H1 (cell line): ENCODE measurements at regions not wholly inside any gene's neighbourhood (a gene's known extent, or its start where the extent isn't known, plus 50 kb on each side); places are given as distances from the start of the nearest gene placed in this dataset.
A peak's percentile ranks its signal among the peaks of the same experiment; 100 is the strongest.

Experiments
- CTCF ChIA-PET: fragments of 300-600 bp; sonication (Branson Sonifier 250); formaldehyde crosslinking; loops from one replicate; lab custom pipeline; 2021; ENCODE audit not compliant: partially characterized antibody; lab: Charles Lee
- POLR2A ChIA-PET: fragments of 300-600 bp; sonication (Branson Sonifier 250); formaldehyde crosslinking; loops from one replicate; lab custom pipeline; 2021; ENCODE audit warnings: inconsistent platforms; ENCODE audit not compliant: partially characterized antibody; lab: Charles Lee
- DNase-seq, 2 experiments: peaks; one replicate each; pipeline versions ENCODE4 v3.0.0 to v3.0.0-alpha.2; 2010 to 2022; ENCODE audit warnings: low spot score in 2 of 2, low read depth in 1 of 2, mixed read lengths in 1 of 2
- FAIRE-seq: peaks from 2 replicates; lab custom pipeline; 2011; peaks lifted over from hg19 to GRCh38; lab: Jason Lieb, UNC
- H2AFZ ChIP-seq: 2 replicates; pipeline ENCODE4 v1.8.1; 2012; ENCODE audit warnings: low read length, inconsistent platforms
- H2AK5ac ChIP-seq: 2 replicates; pipeline ENCODE4 v1.6.1; 2013; ENCODE audit warnings: low read depth, low read length
- H2BK120ac ChIP-seq: replicated peaks from 2 replicates; pipeline ENCODE3; 2013; ENCODE audit warnings: low read depth, low read length, inconsistent platforms
- H2BK12ac ChIP-seq: 2 replicates; pipeline ENCODE4 v1.6.1; 2013; ENCODE audit warnings: low read depth, low read length
- H2BK15ac ChIP-seq: 2 replicates; pipeline ENCODE4 v1.6.1; 2013; ENCODE audit warnings: low read length
- H2BK20ac ChIP-seq: 2 replicates; pipeline ENCODE4 v1.6.1; 2013; ENCODE audit warnings: low read length
- H2BK5ac ChIP-seq: 2 replicates; pipeline ENCODE4 v1.6.1; 2013; ENCODE audit warnings: low read depth, low read length
- H3K14ac ChIP-seq: 2 replicates; pipeline ENCODE4 v1.6.1; 2013; ENCODE audit warnings: inconsistent platforms; ENCODE audit not compliant: insufficient read length
- H3K18ac ChIP-seq: 2 replicates; pipeline ENCODE4 v1.6.1; 2013; ENCODE audit warnings: low read length; ENCODE audit errors: extremely low read depth
- H3K23ac ChIP-seq: 2 replicates; pipeline ENCODE4 v1.6.1; 2013; ENCODE audit warnings: inconsistent platforms; ENCODE audit not compliant: insufficient read length
- H3K23me2 ChIP-seq: 2 replicates; pipeline ENCODE4 v1.6.1; 2013; ENCODE audit warnings: low read depth, low read length
- H3K27ac ChIP-seq: 2 replicates; pipeline ENCODE4 v1.6.1; 2011; ENCODE audit warnings: low read depth, low read length, inconsistent platforms
- H3K27me3 ChIP-seq, 4 experiments: replicated peaks in 1 of 4; 1 replicate in 1 of 4; 2 replicates in 3 of 4; pipeline versions ENCODE4 v1.6.1 to v1.8.1; 2011 to 2013; ENCODE audit warnings: low read length in 3 of 4, mild to moderate bottlenecking in 3 of 4, inconsistent platforms in 2 of 4, mixed read lengths in 2 of 4, moderate library complexity in 1 of 4; ENCODE audit not compliant: control insufficient read depth in 3 of 4, insufficient read depth in 3 of 4; ENCODE audit errors: extremely low read depth in 1 of 4
- H3K36me3 ChIP-seq, 4 experiments: 2 replicates each; pipeline versions ENCODE4 v1.6.1 to v1.8.1; 2011 to 2013; ENCODE audit warnings: mild to moderate bottlenecking in 4 of 4, low read length in 3 of 4, moderate library complexity in 2 of 4, control low read depth in 1 of 4, inconsistent platforms in 1 of 4; ENCODE audit not compliant: insufficient read depth in 4 of 4, control insufficient read depth in 2 of 4
- H3K4ac ChIP-seq: replicated peaks from 2 replicates; pipeline ENCODE3; 2013; ENCODE audit warnings: low read length, low read depth, mixed read lengths, inconsistent platforms; ENCODE audit not compliant: insufficient read length
- H3K4me1 ChIP-seq, 4 experiments: replicated peaks in 1 of 4; 1 replicate in 1 of 4; 2 replicates in 3 of 4; pipeline versions ENCODE4 v1.6.1 to v1.8.1; 2011 to 2013; ENCODE audit warnings: low read length in 3 of 4, inconsistent platforms in 2 of 4, mixed read lengths in 1 of 4; ENCODE audit not compliant: insufficient read depth in 4 of 4, control insufficient read depth in 3 of 4
- H3K4me2 ChIP-seq, 2 experiments: 2 replicates each; pipeline versions ENCODE4 v1.6.1 to v1.8.1; 2011 to 2013; ENCODE audit warnings: low read depth in 2 of 2, low read length in 2 of 2, control low read depth in 1 of 2, inconsistent platforms in 1 of 2, mild to moderate bottlenecking in 1 of 2; ENCODE audit not compliant: insufficient read depth in 1 of 2
- H3K4me3 ChIP-seq, 4 experiments: fragments of 200-600, 300-600 bp in 1 of 4; sonication (generic), shearing (Covaris generic), sonication (Bioruptor Twin) in 1 of 4; 2 replicates each; pipeline versions ENCODE4 v1.5.1 to v1.8.1; 2011 to 2016; ENCODE audit warnings: low read length in 4 of 4, low read depth in 3 of 4, control low read depth in 2 of 4, inconsistent platforms in 2 of 4, mild to moderate bottlenecking in 2 of 4, mixed read lengths in 1 of 4, moderate library complexity in 1 of 4; ENCODE audit not compliant: insufficient read depth in 2 of 4; ENCODE audit errors: extremely low read depth in 1 of 4
- H3K56ac ChIP-seq: replicated peaks from 2 replicates; pipeline ENCODE3; 2013; ENCODE audit warnings: low read depth, mild to moderate bottlenecking, mixed read lengths, low read length, inconsistent platforms; ENCODE audit not compliant: insufficient read length
- H3K79me1 ChIP-seq: 2 replicates; pipeline ENCODE4 v1.6.1; 2013; ENCODE audit warnings: low read depth, low read length, control low read depth
- H3K79me2 ChIP-seq, 2 experiments: 2 replicates each; pipeline versions ENCODE4 v1.6.1 to v1.8.1; 2012 to 2013; ENCODE audit warnings: low read length in 2 of 2, mild to moderate bottlenecking in 2 of 2, inconsistent platforms in 1 of 2; ENCODE audit not compliant: insufficient read depth in 2 of 2, control insufficient read depth in 1 of 2
- H3K9ac ChIP-seq, 4 experiments: replicated peaks in 1 of 4; 1 replicate in 1 of 4; 2 replicates in 3 of 4; pipeline versions ENCODE4 v1.6.1 to v1.8.1; 2011 to 2013; ENCODE audit warnings: low read depth in 3 of 4, low read length in 3 of 4, control low read depth in 2 of 4, mild to moderate bottlenecking in 2 of 4, moderate library complexity in 2 of 4, inconsistent platforms in 1 of 4; ENCODE audit errors: extremely low read depth in 1 of 4
- H3K9me3 ChIP-seq, 2 experiments: 2 replicates each; pipeline versions ENCODE4 v1.6.1 to v1.8.1; 2012 to 2013; ENCODE audit warnings: mild to moderate bottlenecking in 2 of 2, moderate library complexity in 2 of 2, control low read depth in 1 of 2, inconsistent platforms in 1 of 2, low read depth in 1 of 2, low read length in 1 of 2, mixed read lengths in 1 of 2; ENCODE audit not compliant: insufficient read depth in 2 of 2
- H4K20me1 ChIP-seq, 2 experiments: replicated peaks in 1 of 2; 2 replicates each; pipeline versions ENCODE3 to v1.8.1; 2011 to 2013; ENCODE audit warnings: inconsistent platforms in 2 of 2, low read length in 2 of 2, mild to moderate bottlenecking in 1 of 2; ENCODE audit not compliant: insufficient read depth in 2 of 2, control insufficient read depth in 1 of 2
- H4K5ac ChIP-seq: 2 replicates; pipeline ENCODE4 v1.6.1; 2013; ENCODE audit warnings: low read length, low read depth, mixed read lengths, inconsistent platforms; ENCODE audit not compliant: insufficient read length
- H4K8ac ChIP-seq: 2 replicates; pipeline ENCODE4 v1.8.0; 2013; ENCODE audit warnings: mild to moderate bottlenecking, moderate library complexity, low read length, inconsistent platforms; ENCODE audit not compliant: insufficient read depth; ENCODE audit errors: extremely low read depth
- H4K91ac ChIP-seq: replicated peaks from 2 replicates; pipeline ENCODE3; 2013; ENCODE audit warnings: low read length, mixed read lengths, inconsistent platforms; ENCODE audit not compliant: insufficient read length
- GTF2F1 ChIP-seq: IDR thresholded peaks from 2 replicates; pipeline ENCODE4 v1.6.1; 2012; ENCODE audit warnings: low read depth, low read length, improper control_type of control experiment, borderline replicate concordance
- TAF1 ChIP-seq: IDR thresholded peaks from 2 replicates; pipeline ENCODE4 v1.6.1; 2011; ENCODE audit warnings: mild to moderate bottlenecking, low read depth, low read length
- WGBS, 2 experiments: shearing (Covaris generic) in 1 of 2; methylation state at CpG; one replicate each; pipeline versions ENCODE4 v1.1.6 to v1.1.7; 2013 to 2015; ENCODE audit warnings: low lambda C conversion rate in 2 of 2, mixed read lengths in 2 of 2, inconsistent platforms in 1 of 2, low coverage in 1 of 2, missing lambda C conversion rate in 1 of 2; ENCODE audit not compliant: insufficient replicate concordance in 2 of 2, insufficient coverage in 1 of 2, insufficient read length in 1 of 2; ENCODE audit errors: extremely low coverage in 1 of 2, missing lambda C conversion rate in 1 of 2; 5-methylcytosine and 5-hydroxymethylcytosine counted together

- H2BK12ac ChIP-seq = no peak overlapping the region
- no peak overlapping the region for H4K8ac ChIP-seq
- no peak overlapping the region for H2BK15ac ChIP-seq
- no peak overlapping the region for H3K23ac ChIP-seq
- no peak overlapping the region for H2AFZ ChIP-seq
- no peaks in the 10 kb centered on the region for H3K23me2 ChIP-seq
- no peaks in the 10 kb centered on the region for H3K9me3 ChIP-seq
- H2BK20ac ChIP-seq = no peak overlapping the region
- no peaks in the 10 kb centered on the region for H3K79me2 ChIP-seq
- H4K91ac ChIP-seq = no peak overlapping the region
- no peak for FAIRE-seq
- H3K4me2 ChIP-seq = no peak overlapping the region
- H3K18ac ChIP-seq = no peak overlapping the region
- 89% methylated on average over 7 of the region's 7 CpGs; no CpG with 5 or more reads in 1 of the 2 experiments for WGBS, 2 experiments
- H3K4ac ChIP-seq = no peak overlapping the region
- no peak for TF ChIP-seq GTF2F1
- no peak for TF ChIP-seq TAF1
- ChIA-PET POLR2A (no interaction called here), CTCF (no interaction called here)
- H3K14ac ChIP-seq = no peak overlapping the region
- no peak for DNase-seq
- no peaks in the 10 kb centered on the region for H3K4me1 ChIP-seq
- H2BK120ac ChIP-seq = no peak overlapping the region
- no peak overlapping the region for H2AK5ac ChIP-seq
- no peak overlapping the region for H2BK5ac ChIP-seq
- no peaks in the 10 kb centered on the region for H3K79me1 ChIP-seq
- no peaks in the 10 kb centered on the region for H4K20me1 ChIP-seq
- H3K36me3 ChIP-seq = no peaks in the 10 kb centered on the region
- no peak overlapping the region for H3K27ac ChIP-seq
- no peaks in the 10 kb centered on the region for H3K27me3 ChIP-seq
- no peak overlapping the region for H3K4me3 ChIP-seq
- no peak overlapping the region for H4K5ac ChIP-seq
- peak overlapping the region in 1 of 4 experiments; percentile 8; a peak in 1 of 7 replicates for H3K9ac ChIP-seq
- H3K56ac ChIP-seq = no peak overlapping the region
These were observed 488.0 kb upstream of the B3GALT2 start for GRCh38 chr1:193674292-193674944.
